OCI-LY7 (cell line): ENCODE measurements at regions not wholly inside any gene's neighbourhood (a gene's known extent, or its start where the extent isn't known, plus 50 kb on each side); places are given as distances from the start of the nearest gene placed in this dataset.

Source experiments
- BruUV-seq: library from RNA; stranded (reverse); fragments of 400-500 nt; replicated peaks from 2 replicates; lab custom pipeline; 2021; lab: Mats Ljungman, UMichigan
- CTCF ChIA-PET: fragments of 300-600 bp; sonication (Branson Sonifier 250); formaldehyde crosslinking; loops from one replicate; lab custom pipeline; 2022; ENCODE audit warnings: antibody characterized with exemption; ENCODE audit not compliant: unreplicated experiment; lab: Charles Lee
- POLR2A ChIA-PET: fragments of 300-600 bp; sonication (Branson Sonifier 250); formaldehyde crosslinking; loops from one replicate; lab custom pipeline; 2022; ENCODE audit warnings: antibody characterized with exemption; lab: Charles Lee
- DNase-seq: peaks from one replicate; pipeline ENCODE4 v3.0.0-alpha.2; 2015; ENCODE audit warnings: low spot score
- H2AFZ ChIP-seq: fragments of 200-600 bp; sonication (generic), shearing (Covaris generic); 2 replicates; pipeline ENCODE4 v1.6.1; 2014; ENCODE audit warnings: mild to moderate bottlenecking, antibody characterized with exemption, low read length, moderate library complexity
- H3K27ac ChIP-seq: fragments of 200-600 bp; sonication (generic); 2 replicates; pipeline ENCODE4 v1.5.1; 2014; ENCODE audit warnings: mixed run types, low read depth, mild to moderate bottlenecking, moderate library complexity, low read length, inconsistent platforms; ENCODE audit not compliant: poor library complexity, severe bottlenecking
- H3K36me3 ChIP-seq: fragments of 200-600 bp; sonication (generic); 2 replicates; pipeline ENCODE4 v1.6.1; 2014; ENCODE audit warnings: mild to moderate bottlenecking, antibody characterized with exemption, low read length, moderate library complexity, mixed read lengths; ENCODE audit not compliant: insufficient read depth
- H3K4me1 ChIP-seq: fragments of 200-600 bp; sonication (generic); 2 replicates; pipeline ENCODE4 v1.5.1; 2014; ENCODE audit warnings: mild to moderate bottlenecking, low read length; ENCODE audit not compliant: insufficient read depth, poor library complexity, severe bottlenecking
- H3K4me2 ChIP-seq: fragments of 200-600 bp; sonication (generic); 2 replicates; pipeline ENCODE4 v1.6.1; 2014; ENCODE audit warnings: mild to moderate bottlenecking, low read length
- H3K4me3 ChIP-seq: fragments of 200-600 bp; sonication (generic); 2 replicates; pipeline ENCODE4 v1.5.1; 2014; ENCODE audit warnings: mild to moderate bottlenecking, low read depth, low read length; ENCODE audit not compliant: poor library complexity, severe bottlenecking
- H3K79me2 ChIP-seq: fragments of 200-600 bp; sonication (generic); 2 replicates; pipeline ENCODE4 v1.6.1; 2016; ENCODE audit warnings: low read depth, mild to moderate bottlenecking, low read length, moderate library complexity, mixed read lengths; ENCODE audit not compliant: insufficient read depth
- H3K9me2 ChIP-seq: fragments of 200-600 bp; sonication (generic); 2 replicates; pipeline ENCODE4 v1.6.1; 2016; ENCODE audit warnings: mild to moderate bottlenecking, low read length, mixed read lengths; ENCODE audit not compliant: insufficient read depth
- H3K9me3 ChIP-seq: fragments of 200-600 bp; sonication (generic); 2 replicates; pipeline ENCODE4 v1.6.1; 2014; ENCODE audit warnings: mild to moderate bottlenecking, mixed run types, low read length, mixed read lengths
- H4K20me1 ChIP-seq: fragments of 200-600 bp; sonication (generic); 2 replicates; pipeline ENCODE4 v1.6.1; 2014; ENCODE audit warnings: mild to moderate bottlenecking, antibody characterized with exemption, low read length, moderate library complexity, mixed read lengths; ENCODE audit not compliant: insufficient read depth
- CTCF ChIP-seq: fragments of 200-600 bp; sonication (generic); conservative IDR thresholded peaks from 2 replicates; pipeline ENCODE4 v1.5.1; 2014; ENCODE audit warnings: mild to moderate bottlenecking, antibody characterized with exemption, low read length, moderate library complexity, mixed read lengths
- EZH2phosphoT487 ChIP-seq: fragments of 200-600 bp; sonication (generic); IDR thresholded peaks from 2 replicates; pipeline ENCODE4 v1.6.1; 2018; ENCODE audit warnings: low read depth, borderline replicate concordance, mild to moderate bottlenecking, mixed run types, antibody characterized with exemption, low read length, moderate library complexity, mixed read lengths
- intact Hi-C: fragments of 100-400 bp; cut with micrococcal nuclease; formaldehyde crosslinking; loops from one replicate; pipeline ENCODE4 v1.10.0; 2022; ENCODE audit not compliant: unreplicated experiment

- Histone ChIP-seq H4K20me1 (no peaks in the 10 kb centered on the region), H3K9me2 (no peaks in the 10 kb centered on the region), H3K27ac (no peak overlapping the region), H3K79me2 (no peaks in the 10 kb centered on the region), H3K4me1 (no peaks in the 10 kb centered on the region), H3K4me3 (no peak overlapping the region), H2AFZ (no peak overlapping the region), H3K36me3 (no peaks in the 10 kb centered on the region), H3K4me2 (no peak overlapping the region), H3K9me3 (no peaks in the 10 kb centered on the region)
- DNase-seq: no peak
- ChIA-PET CTCF (no interaction called here), POLR2A (no interaction called here)
- intact Hi-C loops: no loop called here
- no TSS peak for BruUV-seq
- TF ChIP-seq EZH2phosphoT487 (no peak), CTCF (no peak)
These were observed 173.2 kb upstream of the FOXA2 start for GRCh38 chr20:22757424-22758183.

GRCh38 chr20:22758815-22759214, 174.4 kb upstream of the FOXA2 start:
- no peak for DNase-seq
- no TSS peak for BruUV-seq
- ChIA-PET CTCF (no interaction called here), POLR2A (interaction anchor here (0.6 to 1.4 kb wide), 3 partner anchors 9 to 110 kb away, joined by 3 to 6 read pairs (median 4); no protein-coding TSS in a partner anchor)
- Histone ChIP-seq H3K79me2 (no peaks in the 10 kb centered on the region), H3K4me1 (no peaks in the 10 kb centered on the region), H3K27ac (no peak overlapping the region), H2AFZ (no peak overlapping the region), H3K9me2 (no peaks in the 10 kb centered on the region), H3K4me2 (no peak overlapping the region), H3K4me3 (no peak overlapping the region), H4K20me1 (no peaks in the 10 kb centered on the region), H3K36me3 (no peaks in the 10 kb centered on the region), H3K9me3 (no peaks in the 10 kb centered on the region)
- TF ChIP-seq EZH2phosphoT487 (no peak), CTCF (no peak)
- intact Hi-C loops: no loop called here

- Histone ChIP-seq H3K36me3 (no peaks in the 10 kb centered on the region), H2AFZ (no peak overlapping the region), H3K27ac (no peak overlapping the region), H4K20me1 (no peaks in the 10 kb centered on the region), H3K9me2 (no peaks in the 10 kb centered on the region), H3K4me3 (no peak overlapping the region), H3K79me2 (no peaks in the 10 kb centered on the region), H3K9me3 (no peaks in the 10 kb centered on the region), H3K4me2 (no peak overlapping the region), H3K4me1 (no peaks in the 10 kb centered on the region)
- ChIA-PET CTCF (no interaction called here), POLR2A (no interaction called here)
- intact Hi-C loops: no loop called here
- TF ChIP-seq CTCF (no peak), EZH2phosphoT487 (no peak)
- no peak for DNase-seq
- BruUV-seq: no TSS peak
These were observed 178.3 kb upstream of the FOXA2 start for GRCh38 chr20:22762576-22763256.
